ENCODE measurements at regions not wholly inside any gene's neighbourhood (a gene's known extent, or its start where the extent isn't known, plus 50 kb on each side); places are given as distances from the start of the nearest gene placed in this dataset.
"Not testable (repeated sequence)": the region's sequence is repeated elsewhere in the genome, so short reads cannot be mapped to it uniquely, and the experiment has no call there.

GRCh38 chr4:181020456-181020855, 1222.7 kb upstream of the TENM3 start:
- H3K9ac ChIP-seq (ENCODE audit: low read depth, low read length) = no peak overlapping the region
- no peak overlapping the region for H3K4me3 ChIP-seq (ENCODE audit: low read depth, low read length)
- H3K36me3 ChIP-seq (ENCODE audit: control insufficient read depth, insufficient read depth, low read length) = no peaks in the 10 kb centered on the region
- H3K27ac ChIP-seq (ENCODE audit: low read depth, low read length) = no peak overlapping the region
- no peaks in the 10 kb centered on the region for H3K27me3 ChIP-seq (ENCODE audit: control insufficient read depth, insufficient read depth, low read length)
- H3K4me1 ChIP-seq (ENCODE audit: control insufficient read depth, insufficient read depth, low read length) = peaks cover 14% of the 10 kb centered on the region
- no peaks in the 10 kb centered on the region for H3K9me3 ChIP-seq (ENCODE audit: control insufficient read depth, insufficient read depth, low read length)

- no peak overlapping the region for H3K4me3 ChIP-seq (ENCODE audit: low read depth, low read length)
- no peaks in the 10 kb centered on the region for H3K36me3 ChIP-seq (ENCODE audit: control insufficient read depth, insufficient read depth, low read length)
- H3K9ac ChIP-seq (ENCODE audit: low read depth, low read length) = no peak overlapping the region
- H3K4me1 ChIP-seq (ENCODE audit: control insufficient read depth, insufficient read depth, low read length) = peaks cover 14% of the 10 kb centered on the region
- H3K9me3 ChIP-seq (ENCODE audit: control insufficient read depth, insufficient read depth, low read length) = no peaks in the 10 kb centered on the region
- no peak overlapping the region for H3K27ac ChIP-seq (ENCODE audit: low read depth, low read length)
- H3K27me3 ChIP-seq (ENCODE audit: control insufficient read depth, insufficient read depth, low read length) = no peaks in the 10 kb centered on the region
Observed at GRCh38 chr4:181021213-181021612, 1222.0 kb upstream of the TENM3 start.

- H3K4me1 ChIP-seq (ENCODE audit: control insufficient read depth, insufficient read depth, low read length) = peaks cover 11% of the 10 kb centered on the region
- not testable (repeated sequence) for H3K4me3 ChIP-seq (ENCODE audit: low read depth, low read length); H3K27me3 ChIP-seq (ENCODE audit: control insufficient read depth, insufficient read depth, low read length); H3K9me3 ChIP-seq (ENCODE audit: control insufficient read depth, insufficient read depth, low read length); H3K27ac ChIP-seq (ENCODE audit: low read depth, low read length); H3K9ac ChIP-seq (ENCODE audit: low read depth, low read length); H3K36me3 ChIP-seq (ENCODE audit: control insufficient read depth, insufficient read depth, low read length)
Observed at GRCh38 chr4:181030135-181030921, 1212.9 kb upstream of the TENM3 start.

GRCh38 chr4:181030961-181031360, 1212.2 kb upstream of the TENM3 start:
- Histone ChIP-seq H3K9me3 (ENCODE audit: control insufficient read depth, insufficient read depth, low read length) (no peaks in the 10 kb centered on the region), H3K4me3 (ENCODE audit: low read depth, low read length) (no peak overlapping the region), H3K36me3 (ENCODE audit: control insufficient read depth, insufficient read depth, low read length) (no peaks in the 10 kb centered on the region), H3K9ac (ENCODE audit: low read depth, low read length) (no peak overlapping the region), H3K4me1 (ENCODE audit: control insufficient read depth, insufficient read depth, low read length) (peaks cover 11% of the 10 kb centered on the region), H3K27me3 (ENCODE audit: control insufficient read depth, insufficient read depth, low read length) (no peaks in the 10 kb centered on the region), H3K27ac (ENCODE audit: low read depth, low read length) (no peak overlapping the region)

- H3K4me3 ChIP-seq (ENCODE audit: low read depth, low read length) = no peak overlapping the region
- H3K9me3 ChIP-seq (ENCODE audit: control insufficient read depth, insufficient read depth, low read length) = no peaks in the 10 kb centered on the region
- no peak overlapping the region for H3K27ac ChIP-seq (ENCODE audit: low read depth, low read length)
- H3K27me3 ChIP-seq (ENCODE audit: control insufficient read depth, insufficient read depth, low read length) = no peaks in the 10 kb centered on the region
- H3K9ac ChIP-seq (ENCODE audit: low read depth, low read length) = no peak overlapping the region
- no peaks in the 10 kb centered on the region for H3K4me1 ChIP-seq (ENCODE audit: control insufficient read depth, insufficient read depth, low read length)
- H3K36me3 ChIP-seq (ENCODE audit: control insufficient read depth, insufficient read depth, low read length) = no peaks in the 10 kb centered on the region
Observed at GRCh38 chr4:181043486-181043885, 1199.7 kb upstream of the TENM3 start.

- Histone ChIP-seq H3K27ac (ENCODE audit: low read depth, low read length) (no peak overlapping the region), H3K4me3 (ENCODE audit: low read depth, low read length) (no peak overlapping the region), H3K9ac (ENCODE audit: low read depth, low read length) (no peak overlapping the region), H3K4me1 (ENCODE audit: control insufficient read depth, insufficient read depth, low read length) (no peaks in the 10 kb centered on the region), H3K9me3 (ENCODE audit: control insufficient read depth, insufficient read depth, low read length) (no peaks in the 10 kb centered on the region), H3K27me3 (ENCODE audit: control insufficient read depth, insufficient read depth, low read length) (no peaks in the 10 kb centered on the region), H3K36me3 (ENCODE audit: control insufficient read depth, insufficient read depth, low read length) (no peaks in the 10 kb centered on the region)
Observed at GRCh38 chr4:181046809-181047208, 1196.4 kb upstream of the TENM3 start.

GRCh38 chr4:181051931-181052330, 1191.3 kb upstream of the TENM3 start:
- Histone ChIP-seq H3K27me3 (ENCODE audit: control insufficient read depth, insufficient read depth, low read length) (no peaks in the 10 kb centered on the region), H3K4me3 (ENCODE audit: low read depth, low read length) (no peak overlapping the region), H3K9me3 (ENCODE audit: control insufficient read depth, insufficient read depth, low read length) (no peaks in the 10 kb centered on the region), H3K36me3 (ENCODE audit: control insufficient read depth, insufficient read depth, low read length) (no peaks in the 10 kb centered on the region), H3K4me1 (ENCODE audit: control insufficient read depth, insufficient read depth, low read length) (no peaks in the 10 kb centered on the region), H3K9ac (ENCODE audit: low read depth, low read length) (no peak overlapping the region), H3K27ac (ENCODE audit: low read depth, low read length) (no peak overlapping the region)

- peaks cover 22% of the 10 kb centered on the region for H3K4me1 ChIP-seq (ENCODE audit: control insufficient read depth, insufficient read depth, low read length)
- no peak overlapping the region for H3K4me3 ChIP-seq (ENCODE audit: low read depth, low read length)
- no peak overlapping the region for H3K27ac ChIP-seq (ENCODE audit: low read depth, low read length)
- no peaks in the 10 kb centered on the region for H3K36me3 ChIP-seq (ENCODE audit: control insufficient read depth, insufficient read depth, low read length)
- no peak overlapping the region for H3K9ac ChIP-seq (ENCODE audit: low read depth, low read length)
- H3K9me3 ChIP-seq (ENCODE audit: control insufficient read depth, insufficient read depth, low read length) = no peaks in the 10 kb centered on the region
- H3K27me3 ChIP-seq (ENCODE audit: control insufficient read depth, insufficient read depth, low read length) = no peaks in the 10 kb centered on the region
Observed at GRCh38 chr4:181061787-181062186, 1181.4 kb upstream of the TENM3 start.

GRCh38 chr4:181063212-181063611, 1180.0 kb upstream of the TENM3 start:
- Histone ChIP-seq H3K36me3 (ENCODE audit: control insufficient read depth, insufficient read depth, low read length) (no peaks in the 10 kb centered on the region), H3K4me3 (ENCODE audit: low read depth, low read length) (no peak overlapping the region), H3K27ac (ENCODE audit: low read depth, low read length) (no peak overlapping the region)

GRCh38 chr4:181077341-181077740, 1165.9 kb upstream of the TENM3 start:
- Histone ChIP-seq H3K9ac (ENCODE audit: low read depth, low read length) (no peak overlapping the region), H3K36me3 (ENCODE audit: control insufficient read depth, insufficient read depth, low read length) (no peaks in the 10 kb centered on the region), H3K4me1 (ENCODE audit: control insufficient read depth, insufficient read depth, low read length) (no peaks in the 10 kb centered on the region), H3K27me3 (ENCODE audit: control insufficient read depth, insufficient read depth, low read length) (no peaks in the 10 kb centered on the region), H3K9me3 (ENCODE audit: control insufficient read depth, insufficient read depth, low read length) (no peaks in the 10 kb centered on the region), H3K27ac (ENCODE audit: low read depth, low read length) (no peak overlapping the region), H3K4me3 (ENCODE audit: low read depth, low read length) (no peak overlapping the region)

More at GRCh38 chr4:181063212-181063611, 1180.0 kb upstream of the TENM3 start:
- H3K9me3 ChIP-seq (ENCODE audit: control insufficient read depth, insufficient read depth, low read length) = no peaks in the 10 kb centered on the region
- peaks cover 22% of the 10 kb centered on the region for H3K4me1 ChIP-seq (ENCODE audit: control insufficient read depth, insufficient read depth, low read length)
- H3K27me3 ChIP-seq (ENCODE audit: control insufficient read depth, insufficient read depth, low read length) = no peaks in the 10 kb centered on the region
- no peak overlapping the region for H3K9ac ChIP-seq (ENCODE audit: low read depth, low read length)

- H3K4me3 ChIP-seq (ENCODE audit: low read depth, low read length) = no peak overlapping the region
- no peaks in the 10 kb centered on the region for H3K4me1 ChIP-seq (ENCODE audit: control insufficient read depth, insufficient read depth, low read length)
- no peaks in the 10 kb centered on the region for H3K27me3 ChIP-seq (ENCODE audit: control insufficient read depth, insufficient read depth, low read length)
- no peaks in the 10 kb centered on the region for H3K9me3 ChIP-seq (ENCODE audit: control insufficient read depth, insufficient read depth, low read length)
- H3K27ac ChIP-seq (ENCODE audit: low read depth, low read length) = no peak overlapping the region
- H3K36me3 ChIP-seq (ENCODE audit: control insufficient read depth, insufficient read depth, low read length) = no peaks in the 10 kb centered on the region
- H3K9ac ChIP-seq (ENCODE audit: low read depth, low read length) = no peak overlapping the region
Observed at GRCh38 chr4:181078196-181078595, 1165.0 kb upstream of the TENM3 start.
